HG02981 (cell line): ENCODE measurements at regions not wholly inside any gene's neighbourhood (a gene's known extent, or its start where the extent isn't known, plus 50 kb on each side); places are given as distances from the start of the nearest gene placed in this dataset.

Experiments used
- ATAC-seq: cut with Tn5 transposase; IDR thresholded peaks from one replicate; pipeline ENCODE4 v1.9.1; 2021; ENCODE audit warnings: mild to moderate bottlenecking, moderate library complexity; ENCODE audit not compliant: unreplicated experiment

- ATAC-seq = no peak
Observed at GRCh38 chr1:58011978-58012377, 534.5 kb downstream of the OMA1 start.

GRCh38 chr1:58006421-58007046, 540.0 kb downstream of the OMA1 start:
- no peak for ATAC-seq

- ATAC-seq = no peak
Observed at GRCh38 chr1:58005212-58005611, 541.3 kb downstream of the OMA1 start.

GRCh38 chr1:58003988-58004387, 542.5 kb downstream of the OMA1 start:
- ATAC-seq = no peak

- ATAC-seq = no peak
Observed at GRCh38 chr1:58003059-58003458, 543.5 kb downstream of the OMA1 start.

- ATAC-seq = no peak
Observed at GRCh38 chr1:58000821-58001220, 545.7 kb downstream of the OMA1 start.

- no peak for ATAC-seq
Observed at GRCh38 chr1:58000116-58000515, 546.4 kb downstream of the OMA1 start.

- ATAC-seq = no peak
Observed at GRCh38 chr1:57996400-57996799, 550.1 kb downstream of the OMA1 start.

GRCh38 chr1:57991289-57991688, 555.2 kb downstream of the OMA1 start:
- no peak for ATAC-seq

GRCh38 chr1:57989877-57990276, 556.6 kb downstream of the OMA1 start:
- ATAC-seq = no peak

GRCh38 chr1:57987523-57987922, 559.0 kb downstream of the OMA1 start:
- no peak for ATAC-seq

GRCh38 chr1:57986432-57986831, 560.1 kb downstream of the OMA1 start:
- peak; percentile 72 for ATAC-seq

- no peak for ATAC-seq
Observed at GRCh38 chr1:57984277-57984676, 560.4 kb upstream of the DAB1 start.

- ATAC-seq = no peak
Observed at GRCh38 chr1:57983441-57983840, 559.6 kb upstream of the DAB1 start.

GRCh38 chr1:57982852-57983251, 559.0 kb upstream of the DAB1 start:
- no peak for ATAC-seq

- no peak for ATAC-seq
Observed at GRCh38 chr1:57976216-57976615, 552.4 kb upstream of the DAB1 start.

GRCh38 chr1:57968321-57968720, 544.5 kb upstream of the DAB1 start:
- no peak for ATAC-seq

GRCh38 chr1:57966751-57967406, 543.0 kb upstream of the DAB1 start:
- ATAC-seq = no peak

- ATAC-seq = no peak
Observed at GRCh38 chr1:57966340-57966739, 542.5 kb upstream of the DAB1 start.

GRCh38 chr1:57963581-57963980, 539.7 kb upstream of the DAB1 start:
- no peak for ATAC-seq

GRCh38 chr1:57959531-57960241, 535.8 kb upstream of the DAB1 start:
- no peak for ATAC-seq

- no peak for ATAC-seq
Observed at GRCh38 chr1:57957576-57957975, 533.7 kb upstream of the DAB1 start.
